Colonic mucosa (tissue), 4 donors: ENCODE measurements at regions not wholly inside any gene's neighbourhood (a gene's known extent, or its start where the extent isn't known, plus 50 kb on each side); places are given as distances from the start of the nearest gene placed in this dataset.

Experiments
- DNase-seq: peaks from one replicate; pipeline ENCODE4 v3.0.0-alpha.2; 2020
- H3K27ac ChIP-seq: fragments of 200-600 bp; one replicate; pipeline ENCODE4 v1.8.0; 2021
- H3K27me3 ChIP-seq: fragments of 200-600 bp; one replicate; pipeline ENCODE4 v1.8.0; 2021
- H3K36me3 ChIP-seq: fragments of 200-600 bp; one replicate; pipeline ENCODE4 v1.8.0; 2021
- H3K4me1 ChIP-seq: fragments of 200-600 bp; one replicate; pipeline ENCODE4 v1.8.0; 2021; ENCODE audit warnings: mild to moderate bottlenecking
- H3K4me3 ChIP-seq: fragments of 200-600 bp; one replicate; pipeline ENCODE4 v1.8.0; 2021
- H3K9ac ChIP-seq, 2 donors: one replicate each; pipeline ENCODE4 v1.7.0; 2013; ENCODE audit warnings: control low read depth in 2 of 2, low read depth in 2 of 2, low read length in 2 of 2
- H3K9me3 ChIP-seq: fragments of 200-600 bp; one replicate; pipeline ENCODE4 v1.8.0; 2021
- CTCF ChIP-seq: fragments of 200-600 bp; IDR thresholded peaks from one replicate; pipeline ENCODE4 v1.8.0; 2022; ENCODE audit warnings: antibody characterized with exemption, mild to moderate bottlenecking
- intact Hi-C: fragments of 100-400 bp; cut with DNase I; formaldehyde crosslinking; loops from one replicate; pipeline ENCODE4 v1.14.1; 2022
- donor health status: healthy.
- donor health status: DM: no; HTN: no; CAD: no.
- donor health status: DM: no; HTN: no; CAD: no.

GRCh38 chr5:109959652-109960051 lies 269.9 kb downstream of the MAN2A1 start:
- Histone ChIP-seq H3K4me1 (no peaks in the 10 kb centered on the region), H3K4me3 (no peak overlapping the region), H3K36me3 (no peaks in the 10 kb centered on the region), H3K27me3 (no peaks in the 10 kb centered on the region), H3K9ac (no peak overlapping the region), H3K27ac (no peak overlapping the region), H3K9me3 (no peaks in the 10 kb centered on the region)
- intact Hi-C loops = no loop called here
- DNase-seq = no peak
- no peak for TF ChIP-seq CTCF

DNA sequence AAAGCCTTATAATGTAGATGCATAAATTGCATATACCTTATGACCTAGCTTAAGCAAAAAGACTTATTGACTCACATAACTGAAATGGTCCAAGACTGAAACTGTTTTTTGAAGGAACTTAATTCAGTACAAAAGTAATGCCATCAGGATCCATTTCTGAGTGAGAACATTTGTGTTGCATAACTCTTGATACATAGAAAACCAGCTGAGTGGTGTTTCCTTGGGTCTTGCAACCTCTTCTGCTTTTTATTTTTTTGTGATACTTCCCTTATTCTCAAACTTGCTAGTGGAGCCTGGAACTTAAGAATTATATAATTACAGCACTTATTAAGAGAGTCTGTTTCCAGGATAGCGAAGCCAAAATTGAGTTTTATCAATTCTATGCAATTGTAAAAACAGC lies 272.0 kb downstream of the MAN2A1 start:
- H3K27ac ChIP-seq = no peak overlapping the region
- no peak overlapping the region for H3K4me3 ChIP-seq
- no peak overlapping the region for H3K9ac ChIP-seq
- TF ChIP-seq CTCF = no peak
- no peaks in the 10 kb centered on the region for H3K27me3 ChIP-seq
- no peaks in the 10 kb centered on the region for H3K9me3 ChIP-seq
- no peaks in the 10 kb centered on the region for H3K4me1 ChIP-seq
- intact Hi-C loops = no loop called here
- DNase-seq = no peak
- H3K36me3 ChIP-seq = no peaks in the 10 kb centered on the region

DNA sequence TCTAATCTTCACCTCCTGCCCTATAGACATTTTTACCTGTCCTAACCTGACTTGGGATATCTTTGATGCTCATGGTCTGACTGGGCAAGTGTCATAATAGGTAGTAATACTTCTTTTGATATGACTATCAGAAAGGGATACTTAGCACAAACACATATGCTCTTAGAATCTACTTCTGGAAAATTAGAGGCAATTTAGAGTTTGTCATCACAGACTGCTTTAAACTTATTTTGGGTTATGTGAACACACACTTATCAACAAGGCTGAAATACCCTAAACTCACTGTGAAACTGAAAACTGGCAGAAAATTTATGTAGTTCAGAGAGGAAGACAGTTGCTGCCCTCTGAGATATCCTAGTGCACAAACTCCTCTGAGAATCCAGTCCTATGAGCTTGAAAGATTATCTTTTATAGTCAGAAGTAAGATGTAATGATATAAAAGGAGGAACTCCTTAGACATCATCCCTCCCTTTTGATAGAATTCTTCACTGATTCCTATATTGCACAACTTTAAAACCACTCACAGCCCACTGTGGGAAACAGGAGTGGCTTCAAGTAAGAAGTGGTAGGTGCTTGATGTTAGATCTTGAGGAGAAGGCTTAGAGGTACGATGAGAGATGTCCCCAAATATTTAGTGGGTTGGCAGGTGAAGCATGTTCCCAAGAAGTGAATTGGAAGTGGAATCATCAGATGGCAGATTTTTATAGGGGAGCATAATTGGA lies 273.3 kb downstream of the MAN2A1 start:
- DNase-seq = no peak
- Histone ChIP-seq H3K9ac (no peak overlapping the region), H3K36me3 (no peaks in the 10 kb centered on the region), H3K27me3 (no peaks in the 10 kb centered on the region), H3K27ac (no peak overlapping the region), H3K4me3 (no peak overlapping the region), H3K9me3 (no peaks in the 10 kb centered on the region), H3K4me1 (no peaks in the 10 kb centered on the region)
- intact Hi-C loops = no loop called here
- TF ChIP-seq CTCF = no peak

GRCh38 chr5:109964136-109964535 lies 274.4 kb downstream of the MAN2A1 start:
- intact Hi-C loops = no loop called here
- no peaks in the 10 kb centered on the region for H3K27me3 ChIP-seq
- H3K4me1 ChIP-seq = no peaks in the 10 kb centered on the region
- H3K9me3 ChIP-seq = no peaks in the 10 kb centered on the region
- DNase-seq = no peak
- H3K27ac ChIP-seq = no peak overlapping the region
- no peak overlapping the region for H3K9ac ChIP-seq
- H3K4me3 ChIP-seq = no peak overlapping the region
- no peaks in the 10 kb centered on the region for H3K36me3 ChIP-seq
- no peak for TF ChIP-seq CTCF

DNA sequence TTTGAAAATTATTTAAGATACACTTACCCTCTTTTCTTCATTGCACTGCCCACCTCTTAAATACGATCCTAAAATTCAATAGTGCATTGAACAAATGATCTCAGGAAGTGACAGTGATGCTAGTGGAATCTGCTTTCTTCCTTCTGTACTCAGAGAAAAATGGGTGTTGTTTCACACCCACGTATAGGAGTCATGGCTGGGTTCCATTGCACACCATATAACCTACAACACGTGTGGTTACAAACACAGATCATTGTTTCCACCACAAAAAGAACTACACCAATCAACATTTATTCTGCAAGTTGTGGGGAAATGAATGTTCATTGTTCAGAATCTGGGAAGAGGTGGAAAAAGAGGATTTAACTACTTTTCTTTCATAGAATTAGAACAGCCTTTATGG lies 275.9 kb downstream of the MAN2A1 start:
- Histone ChIP-seq H3K27ac (no peak overlapping the region), H3K9ac (no peak overlapping the region), H3K4me1 (no peaks in the 10 kb centered on the region), H3K9me3 (no peaks in the 10 kb centered on the region), H3K4me3 (no peak overlapping the region), H3K27me3 (no peaks in the 10 kb centered on the region), H3K36me3 (no peaks in the 10 kb centered on the region)
- intact Hi-C loops = no loop called here
- no peak for DNase-seq
- no peak for TF ChIP-seq CTCF
